DND-41 (cell line): ENCODE measurements at regions not wholly inside any gene's neighbourhood (a gene's known extent, or its start where the extent isn't known, plus 50 kb on each side); places are given as distances from the start of the nearest gene placed in this dataset.

Experiments
- EZH2 ChIP-seq: IDR thresholded peaks from 3 replicates; pipeline ENCODE4 v1.6.1; 2012; ENCODE audit warnings: borderline replicate concordance, low read depth, mild to moderate bottlenecking, moderate library complexity, low read length, inconsistent platforms; ENCODE audit not compliant: severe bottlenecking
- TF ChIP-seq, protein P1 (sequence below): IDR thresholded peaks from 2 replicates; pipeline ENCODE4 v1.5.1; 2012; ENCODE audit warnings: borderline replicate concordance, low read length, moderate library complexity, mild to moderate bottlenecking; ENCODE audit not compliant: poor library complexity, severe bottlenecking; ENCODE audit errors: extremely low read depth

DNA sequence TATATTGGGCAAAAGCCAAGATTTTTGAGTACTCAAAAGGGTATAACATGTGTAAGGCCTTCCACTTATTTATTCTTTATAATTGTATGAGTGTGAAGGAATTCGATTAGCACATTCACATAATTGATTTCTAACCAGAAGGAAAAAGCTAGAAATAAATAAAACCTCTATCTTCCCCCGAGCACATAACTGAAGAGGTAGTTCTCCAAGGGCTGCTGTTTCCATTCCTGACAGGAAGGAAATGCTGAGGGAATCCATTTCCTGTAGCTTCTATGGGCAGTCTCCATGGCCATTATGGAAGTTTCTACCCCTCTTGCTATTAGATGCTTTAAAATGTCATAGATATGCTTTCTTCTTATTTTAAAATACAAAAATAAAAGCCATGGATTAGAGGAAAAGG is 70.5 kb upstream of the ABCB5 start:
- TF ChIP-seq, protein P1, sequence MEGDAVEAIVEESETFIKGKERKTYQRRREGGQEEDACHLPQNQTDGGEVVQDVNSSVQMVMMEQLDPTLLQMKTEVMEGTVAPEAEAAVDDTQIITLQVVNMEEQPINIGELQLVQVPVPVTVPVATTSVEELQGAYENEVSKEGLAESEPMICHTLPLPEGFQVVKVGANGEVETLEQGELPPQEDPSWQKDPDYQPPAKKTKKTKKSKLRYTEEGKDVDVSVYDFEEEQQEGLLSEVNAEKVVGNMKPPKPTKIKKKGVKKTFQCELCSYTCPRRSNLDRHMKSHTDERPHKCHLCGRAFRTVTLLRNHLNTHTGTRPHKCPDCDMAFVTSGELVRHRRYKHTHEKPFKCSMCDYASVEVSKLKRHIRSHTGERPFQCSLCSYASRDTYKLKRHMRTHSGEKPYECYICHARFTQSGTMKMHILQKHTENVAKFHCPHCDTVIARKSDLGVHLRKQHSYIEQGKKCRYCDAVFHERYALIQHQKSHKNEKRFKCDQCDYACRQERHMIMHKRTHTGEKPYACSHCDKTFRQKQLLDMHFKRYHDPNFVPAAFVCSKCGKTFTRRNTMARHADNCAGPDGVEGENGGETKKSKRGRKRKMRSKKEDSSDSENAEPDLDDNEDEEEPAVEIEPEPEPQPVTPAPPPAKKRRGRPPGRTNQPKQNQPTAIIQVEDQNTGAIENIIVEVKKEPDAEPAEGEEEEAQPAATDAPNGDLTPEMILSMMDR: no peak
- no peak for TF ChIP-seq EZH2
